K562 (cell line): ENCODE measurements at regions not wholly inside any gene's neighbourhood (a gene's known extent, or its start where the extent isn't known, plus 50 kb on each side); places are given as distances from the start of the nearest gene placed in this dataset.

Experiments used
- ATAC-seq: fragments of 200-7000 bp; cut with Tn5 transposase; 3 replicates; pipeline ENCODE4 v1.9.1; 2020; ENCODE audit warnings: moderate library complexity
- BruUV-seq: library from RNA; stranded (reverse); fragments of 400-500 nt; replicated peaks from 2 replicates; lab custom pipeline; 2021; lab: Mats Ljungman, UMichigan
- CTCF ChIA-PET: fragments of 300-600 bp; formaldehyde crosslinking; extraction: SDS; loops from one replicate; lab custom pipeline; 2021; ENCODE audit warnings: low intra/inter-chr PET ratio; lab: Yijun Ruan, JAX
- POLR2A ChIA-PET: fragments of 300-600, 350-650 bp; sonication (Branson Sonifier 250); formaldehyde crosslinking; extraction: SDS; loops from one replicate; lab custom pipeline; 2021; ENCODE audit warnings: antibody characterized with exemption, inconsistent platforms; lab: Yijun Ruan, JAX
- DNase-seq, 4 experiments: peaks; one replicate each; pipeline versions ENCODE4 v3.0.0 to v3.0.0-alpha.2; 2011 to 2018; ENCODE audit warnings: low spot score in 3 of 4, mixed read lengths in 3 of 4; ENCODE audit errors: extremely low read depth in 1 of 4
- FAIRE-seq: peaks from 2 replicates; lab custom pipeline; 2011; peaks lifted over from hg19 to GRCh38; lab: Jason Lieb, UNC
- H2AFZ ChIP-seq: 2 replicates; pipeline ENCODE4 v1.6.0; 2011; ENCODE audit warnings: low read depth, low read length, control low read depth, inconsistent platforms
- H3K27ac ChIP-seq: fragments of 200-600 bp; 3 replicates; pipeline ENCODE4 v1.8.0; 2011; ENCODE audit warnings: low read depth, mild to moderate bottlenecking, control low read depth, inconsistent platforms, low read length, moderate library complexity, mixed read lengths; ENCODE audit errors: extremely low read depth
- H3K27me3 ChIP-seq, 2 experiments: fragments of 300-600 bp in 1 of 2; 2 replicates in 1 of 2; 3 replicates in 1 of 2; pipeline versions ENCODE4 v1.6.0 to v1.8.0; 2011; ENCODE audit warnings: inconsistent platforms in 2 of 2, low read length in 2 of 2, mild to moderate bottlenecking in 1 of 2, mixed read lengths in 1 of 2, moderate library complexity in 1 of 2; ENCODE audit not compliant: control insufficient read depth in 2 of 2, insufficient read depth in 2 of 2
- H3K36me3 ChIP-seq: fragments of 300-600 bp; 3 replicates; pipeline ENCODE4 v1.8.0; 2011; ENCODE audit warnings: mild to moderate bottlenecking, low read length, inconsistent platforms; ENCODE audit not compliant: control insufficient read depth, insufficient read depth
- H3K4me1 ChIP-seq, 2 experiments: fragments of 200-600 bp in 1 of 2; replicated peaks in 1 of 2; 2 replicates in 1 of 2; 3 replicates in 1 of 2; pipeline versions ENCODE4 v1.5.1 to v1.8.0; 2011; ENCODE audit warnings: inconsistent platforms in 2 of 2, low read length in 2 of 2, mild to moderate bottlenecking in 1 of 2, mixed read lengths in 1 of 2, moderate library complexity in 1 of 2; ENCODE audit not compliant: control insufficient read depth in 2 of 2, insufficient read depth in 2 of 2
- H3K4me2 ChIP-seq: 2 replicates; pipeline ENCODE4 v1.6.1; 2011; ENCODE audit warnings: low read length, control low read depth, inconsistent platforms, mixed read lengths; ENCODE audit not compliant: insufficient read depth
- H3K4me3 ChIP-seq: fragments of 200-600 bp; sonication (generic), shearing (Covaris generic); 2 replicates; pipeline ENCODE4 v1.5.1; 2016; ENCODE audit warnings: control low read depth, inconsistent platforms
- H3K79me2 ChIP-seq: fragments of 200-600 bp; 3 replicates; pipeline ENCODE4 v1.8.0; 2011; ENCODE audit warnings: low read length, inconsistent platforms; ENCODE audit not compliant: control insufficient read depth, insufficient read depth
- H3K9ac ChIP-seq, 2 experiments: 2 replicates each; pipeline versions ENCODE4 v1.6.0 to v1.6.1; 2011; ENCODE audit warnings: low read depth in 2 of 2, low read length in 2 of 2, control low read depth in 1 of 2, inconsistent platforms in 1 of 2, mild to moderate bottlenecking in 1 of 2, mixed read lengths in 1 of 2; ENCODE audit not compliant: insufficient read depth in 1 of 2
- H3K9me1 ChIP-seq: one replicate; pipeline ENCODE4 v1.6.0; 2011; ENCODE audit warnings: inconsistent platforms, mild to moderate bottlenecking, low read length, moderate library complexity; ENCODE audit not compliant: control insufficient read depth, insufficient read depth
- H3K9me3 ChIP-seq: replicated peaks from 2 replicates; pipeline ENCODE4 v1.5.1; 2011; ENCODE audit warnings: low read depth, low read length, inconsistent platforms; ENCODE audit not compliant: control insufficient read depth, insufficient read depth
- H4K20me1 ChIP-seq: replicated peaks from 2 replicates; pipeline ENCODE4 v1.6.1; 2011; ENCODE audit warnings: low read length, inconsistent platforms, mixed read lengths; ENCODE audit not compliant: control insufficient read depth, insufficient read depth
- SPI1 ChIP-seq: IDR thresholded peaks from 2 replicates; pipeline ENCODE4 v1.6.1; 2011; ENCODE audit warnings: low read depth, low read length, control low read depth, borderline replicate concordance
- TFE3 ChIP-seq: fragments of 450-650 bp; formaldehyde crosslinking; IDR thresholded peaks from 2 replicates; pipeline ENCODE4 v1.4.0; 2020; ENCODE audit warnings: mild to moderate bottlenecking, mixed read lengths
- ZBTB1 ChIP-seq: sonication (generic); formaldehyde crosslinking; IDR thresholded peaks from 2 replicates; pipeline ENCODE4 v1.8.1; 2023; ENCODE audit warnings: missing genetic modification reagents, low read depth, mild to moderate bottlenecking, borderline replicate concordance
- WGBS: fragments of 100-300 bp; shearing (Covaris generic); methylation state at CpG from one replicate; pipeline ENCODE4 v1.1.6; 2016; ENCODE audit warnings: low coverage, mixed read lengths; ENCODE audit not compliant: insufficient coverage; ENCODE audit errors: missing lambda C conversion rate; 5-methylcytosine and 5-hydroxymethylcytosine counted together
- in situ Hi-C: fragments of 300-500 bp; cut with MboI; formaldehyde crosslinking; loops from 4 replicates; pipeline ENCODE4 v1.15.0; 2018; ENCODE audit warnings: inconsistent platforms, mixed read lengths
- intact Hi-C: fragments of 100-400 bp; cut with micrococcal nuclease; formaldehyde crosslinking; loops from 2 replicates; pipeline ENCODE4 v1.14.2; 2022

- no peak overlapping the region for H3K4me3 ChIP-seq
- TF ChIP-seq SPI1 (peak; percentile 49; the same call in 1 of the 2 replicates), ZBTB1 (CRISPR knock-in tag) (no peak), TFE3 (peak; percentile 56)
- DNase-seq: no peak
- no peaks in the 10 kb centered on the region for H3K9me1 ChIP-seq
- FAIRE-seq: no peak
- no peak overlapping the region for H3K9ac ChIP-seq
- ChIA-PET CTCF (no interaction called here), POLR2A (interaction anchor here (1.0 kb wide), 1 partner anchor 16 kb away, joined by 3 read pairs; no protein-coding TSS in a partner anchor)
- peak overlapping the region; percentile 60 for H2AFZ ChIP-seq
- H3K4me2 ChIP-seq: no peak overlapping the region
- H3K9me3 ChIP-seq: no peaks in the 10 kb centered on the region
- in situ Hi-C loops (no loop called here), intact Hi-C loops (no loop called here)
- H3K27ac ChIP-seq: no peak overlapping the region
- H3K36me3 ChIP-seq: no peaks in the 10 kb centered on the region
- no peaks in the 10 kb centered on the region for H3K79me2 ChIP-seq
- no peaks in the 10 kb centered on the region for H3K27me3 ChIP-seq
- no peaks in the 10 kb centered on the region for H4K20me1 ChIP-seq
- 34% methylated on average over 8 of the region's 8 CpGs for WGBS
- H3K4me1 ChIP-seq: no peaks in the 10 kb centered on the region; a peak in 2 of 5 replicates
- no TSS peak for BruUV-seq
- ATAC-seq: no peak
Measured at GRCh38 chr21:35189077-35189863, 140.2 kb upstream of the RUNX1 start.
